CD8-positive, alpha-beta memory T cell (primary cell): ENCODE measurements at regions not wholly inside any gene's neighbourhood (a gene's known extent, or its start where the extent isn't known, plus 50 kb on each side); places are given as distances from the start of the nearest gene placed in this dataset.
A peak's percentile ranks its signal among the peaks of the same experiment; 100 is the strongest.

ENCODE experiments used
- CTCF ChIA-PET: fragments of 350-600 bp; sonication (Branson Sonifier 250); formaldehyde crosslinking; loops from one replicate; lab custom pipeline; 2021; ENCODE audit warnings: antibody characterized with exemption; lab: Charles Lee
- POLR2A ChIA-PET: fragments of 350-600 bp; sonication (Branson Sonifier 250); formaldehyde crosslinking; loops from one replicate; lab custom pipeline; 2021; ENCODE audit warnings: antibody characterized with exemption; lab: Charles Lee
- DNase-seq, 5 donors: peaks; one replicate each; pipeline versions ENCODE4 v3.0.0 to v3.0.0-alpha.2; 2020 to 2022; ENCODE audit warnings: mixed read lengths in 1 of 5
- H3K27ac ChIP-seq: one replicate; pipeline ENCODE4 v1.7.0; 2013; ENCODE audit warnings: low read depth, mild to moderate bottlenecking, low read length, moderate library complexity
- H3K27me3 ChIP-seq: 2 replicates; pipeline ENCODE4 v1.7.0; 2013; ENCODE audit warnings: low read length, mild to moderate bottlenecking; ENCODE audit not compliant: insufficient read depth, poor library complexity, severe bottlenecking
- H3K36me3 ChIP-seq: 2 replicates; pipeline ENCODE4 v1.7.0; 2013; ENCODE audit warnings: mild to moderate bottlenecking, low read length, moderate library complexity; ENCODE audit not compliant: insufficient read depth
- H3K4me1 ChIP-seq: 2 replicates; pipeline ENCODE4 v1.7.0; 2013; ENCODE audit warnings: mild to moderate bottlenecking, low read length, moderate library complexity; ENCODE audit not compliant: insufficient read depth
- H3K4me3 ChIP-seq: 2 replicates; pipeline ENCODE4 v1.7.0; 2013; ENCODE audit warnings: mild to moderate bottlenecking, low read length
- H3K9me3 ChIP-seq: 2 replicates; pipeline ENCODE4 v1.7.0; 2013; ENCODE audit warnings: mild to moderate bottlenecking, low read length
- H3K27ac Mint-ChIP-seq, 8 donors: one replicate each; pipeline ENCODE4 v1.8.0; 2020 to 2021; ENCODE audit warnings: mixed read lengths in 8 of 8, mild to moderate bottlenecking in 6 of 8, inconsistent platforms in 3 of 8, moderate library complexity in 3 of 8
- H3K27me3 Mint-ChIP-seq, 2 donors: one replicate each; pipeline ENCODE4 v1.8.0; 2020 to 2021; ENCODE audit warnings: mixed read lengths in 2 of 2, mild to moderate bottlenecking in 1 of 2, moderate library complexity in 1 of 2
- H3K36me3 Mint-ChIP-seq, 3 donors: one replicate each; pipeline ENCODE4 v1.8.0; 2020 to 2021; ENCODE audit warnings: mixed read lengths in 3 of 3, inconsistent platforms in 1 of 3, mild to moderate bottlenecking in 1 of 3
- H3K4me1 Mint-ChIP-seq, 3 donors: one replicate each; pipeline ENCODE4 v1.8.0; 2020 to 2021; ENCODE audit warnings: mixed read lengths in 3 of 3, inconsistent platforms in 1 of 3, mild to moderate bottlenecking in 1 of 3
- H3K4me3 Mint-ChIP-seq, 7 donors: one replicate each; pipeline ENCODE4 v1.8.0; 2020 to 2021; ENCODE audit warnings: mixed read lengths in 7 of 7, mild to moderate bottlenecking in 6 of 7, moderate library complexity in 4 of 7, inconsistent platforms in 2 of 7
- H3K9me3 Mint-ChIP-seq, 5 donors: one replicate each; pipeline ENCODE4 v1.8.0; 2020 to 2022; ENCODE audit warnings: mixed read lengths in 5 of 5, mild to moderate bottlenecking in 3 of 5, moderate library complexity in 2 of 5, inconsistent platforms in 1 of 5

DNA sequence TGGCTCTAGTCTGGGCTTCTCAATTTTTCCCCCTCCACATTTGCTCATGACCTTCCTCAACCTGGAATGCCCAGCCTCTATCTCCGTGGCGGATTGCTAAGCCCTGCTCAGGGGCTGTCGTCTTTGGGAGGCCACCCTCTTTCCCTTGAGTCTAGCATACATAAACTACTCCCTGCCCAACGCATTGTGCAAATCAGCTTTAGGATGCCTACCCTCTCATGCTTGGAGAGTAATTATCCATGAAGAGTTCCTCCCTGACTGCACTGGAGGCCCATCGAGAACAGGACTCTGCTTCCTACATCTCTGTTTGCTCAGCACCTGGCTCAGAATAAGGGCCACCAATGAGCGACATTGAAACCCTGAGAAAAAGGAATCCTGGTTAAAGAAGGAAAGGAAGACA lies 53.7 kb upstream of the NPAS2 start:
- H3K27me3 ChIP-seq, result no peaks in the 10 kb centered on the region
- no peak overlapping the region for H3K4me3 ChIP-seq
- H3K36me3 ChIP-seq, result no peaks in the 10 kb centered on the region
- H3K9me3 ChIP-seq, result no peaks in the 10 kb centered on the region
- H3K36me3 Mint-ChIP-seq, result peaks cover 0 to 5% (median 0%) of the 10 kb centered on the region in 3 donors
- POLR2A ChIA-PET, result no interaction called here
- peaks cover 0 to 4% (median 0%) of the 10 kb centered on the region in 5 donors for H3K9me3 Mint-ChIP-seq
- no peaks in the 10 kb centered on the region for H3K4me1 Mint-ChIP-seq
- CTCF ChIA-PET, result no interaction called here
- peaks cover 15 to 51% of the 10 kb centered on the region in 2 donors for H3K27me3 Mint-ChIP-seq
- no peak for DNase-seq
- no peaks in the 10 kb centered on the region for H3K4me1 ChIP-seq
- H3K27ac Mint-ChIP-seq, result no peak overlapping the region
- H3K27ac ChIP-seq, result no peak overlapping the region
- H3K4me3 Mint-ChIP-seq, result no peak overlapping the region

DNA sequence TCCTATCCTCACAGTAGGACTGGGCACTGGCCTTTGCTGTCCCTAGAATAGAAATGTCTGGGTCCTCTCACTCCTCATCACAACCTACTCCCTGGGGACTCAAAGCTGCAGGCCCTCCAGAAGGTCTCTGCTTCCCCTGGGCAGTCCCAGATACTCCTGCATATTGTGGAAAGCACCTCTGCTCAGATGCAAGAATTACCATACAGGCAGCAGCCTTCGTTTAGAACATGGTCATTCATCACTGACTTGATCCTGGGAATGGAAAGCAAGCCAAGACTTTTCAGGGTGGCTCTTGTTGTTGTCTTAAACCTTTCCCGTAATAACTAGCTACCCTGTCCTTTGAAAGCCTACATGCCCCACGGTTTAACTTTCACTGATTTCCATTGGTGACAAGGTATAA lies 53.1 kb upstream of the NPAS2 start:
- CTCF ChIA-PET, result no interaction called here
- no peaks in the 10 kb centered on the region for H3K4me1 ChIP-seq

GRCh38 chr2:100767224-100767653 lies 52.7 kb upstream of the NPAS2 start:
- no peaks in the 10 kb centered on the region for H3K4me1 ChIP-seq
- H3K9me3 ChIP-seq, result no peaks in the 10 kb centered on the region
- no peaks in the 10 kb centered on the region for H3K36me3 ChIP-seq
- DNase-seq, result no peak
- no peak overlapping the region for H3K27ac Mint-ChIP-seq
- H3K4me3 Mint-ChIP-seq, result no peak overlapping the region
- H3K36me3 Mint-ChIP-seq, result peaks cover 0 to 5% (median 0%) of the 10 kb centered on the region in 3 donors
- H3K27ac ChIP-seq, result no peak overlapping the region
- H3K4me3 ChIP-seq, result no peak overlapping the region
- POLR2A ChIA-PET, result no interaction called here
- H3K9me3 Mint-ChIP-seq, result peaks cover 0 to 3% (median 0%) of the 10 kb centered on the region in 5 donors
- H3K27me3 ChIP-seq, result no peaks in the 10 kb centered on the region
- H3K27me3 Mint-ChIP-seq, result peaks cover 16 to 44% of the 10 kb centered on the region in 2 donors
- no peaks in the 10 kb centered on the region for H3K4me1 Mint-ChIP-seq
- CTCF ChIA-PET, result no interaction called here

More for the DNA sequence above, 53.1 kb upstream of the NPAS2 start:
- Mint-ChIP-seq H3K4me3 (no peak overlapping the region), H3K27me3 (peaks cover 16 to 46% of the 10 kb centered on the region in 2 donors), H3K27ac (no peak overlapping the region), H3K36me3 (peaks cover 0 to 5% (median 0%) of the 10 kb centered on the region in 3 donors), H3K4me1 (no peaks in the 10 kb centered on the region), H3K9me3 (peaks cover 0 to 3% (median 0%) of the 10 kb centered on the region in 5 donors)
- Histone ChIP-seq H3K27me3 (no peaks in the 10 kb centered on the region), H3K9me3 (no peaks in the 10 kb centered on the region), H3K27ac (no peak overlapping the region), H3K36me3 (no peaks in the 10 kb centered on the region), H3K4me3 (no peak overlapping the region)
- DNase-seq, result no peak
- POLR2A ChIA-PET, result no interaction called here

GRCh38 chr2:100767810-100768806 lies 51.8 kb upstream of the NPAS2 start:
- Mint-ChIP-seq H3K4me3 (no peak overlapping the region), H3K36me3 (peaks cover 0 to 1% (median 0%) of the 10 kb centered on the region in 3 donors), H3K9me3 (peaks cover 0 to 3% (median 0%) of the 10 kb centered on the region in 5 donors), H3K27me3 (peaks cover 12 to 43% of the 10 kb centered on the region in 2 donors), H3K27ac (peak overlapping the region in 1 of 8 donors; percentile 76), H3K4me1 (no peaks in the 10 kb centered on the region)
- no peaks in the 10 kb centered on the region for H3K27me3 ChIP-seq
- no peak overlapping the region for H3K27ac ChIP-seq
- DNase-seq, result no peak
- no peak overlapping the region for H3K4me3 ChIP-seq
- ChIA-PET POLR2A (no interaction called here), CTCF (no interaction called here)
- no peaks in the 10 kb centered on the region for H3K4me1 ChIP-seq
- H3K9me3 ChIP-seq, result no peaks in the 10 kb centered on the region
- no peaks in the 10 kb centered on the region for H3K36me3 ChIP-seq
